Fibroblast of skin of left biceps (primary cell): ENCODE measurements at regions not wholly inside any gene's neighbourhood (a gene's known extent, or its start where the extent isn't known, plus 50 kb on each side); places are given as distances from the start of the nearest gene placed in this dataset.
"Not testable (repeated sequence)": the region's sequence is repeated elsewhere in the genome, so short reads cannot be mapped to it uniquely, and the experiment has no call there.

Experiments used
- DNase-seq, 2 experiments: peaks; one replicate each; pipeline ENCODE4 v3.0.0-alpha.2; 2013; ENCODE audit warnings: low read depth in 2 of 2

- DNase-seq = no peak
These were observed 128.6 kb downstream of the RGPD3 start for GRCh38 chr2:106339609-106340008.

GRCh38 chr2:106339132-106339531 lies 129.1 kb downstream of the RGPD3 start:
- DNase-seq = no peak

- no peak for DNase-seq
These were observed 130.2 kb downstream of the RGPD3 start for GRCh38 chr2:106338043-106338442.

- DNase-seq = no peak
These were observed 131.5 kb downstream of the RGPD3 start for GRCh38 chr2:106336737-106337136.

DNA sequence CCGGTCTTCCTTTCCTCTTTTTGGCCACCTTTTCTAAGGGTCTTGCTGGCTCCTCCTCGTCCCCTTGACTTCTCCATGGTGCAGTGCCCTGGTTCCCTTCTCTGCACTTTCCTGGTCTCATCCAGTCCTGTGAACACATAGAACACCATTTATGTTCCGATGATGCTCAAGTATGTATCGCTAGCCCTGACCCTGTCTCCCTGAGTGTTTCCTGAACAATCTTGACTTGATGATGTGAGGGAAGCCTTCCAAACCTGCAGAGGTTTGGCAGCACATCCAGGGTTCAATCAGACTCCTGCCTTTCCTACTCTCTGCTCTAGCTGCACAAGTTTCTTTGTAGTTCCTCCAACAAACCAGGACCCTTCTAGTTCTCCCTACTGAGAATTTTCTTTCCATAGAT lies 132.1 kb downstream of the RGPD3 start:
- DNase-seq = no peak

DNA sequence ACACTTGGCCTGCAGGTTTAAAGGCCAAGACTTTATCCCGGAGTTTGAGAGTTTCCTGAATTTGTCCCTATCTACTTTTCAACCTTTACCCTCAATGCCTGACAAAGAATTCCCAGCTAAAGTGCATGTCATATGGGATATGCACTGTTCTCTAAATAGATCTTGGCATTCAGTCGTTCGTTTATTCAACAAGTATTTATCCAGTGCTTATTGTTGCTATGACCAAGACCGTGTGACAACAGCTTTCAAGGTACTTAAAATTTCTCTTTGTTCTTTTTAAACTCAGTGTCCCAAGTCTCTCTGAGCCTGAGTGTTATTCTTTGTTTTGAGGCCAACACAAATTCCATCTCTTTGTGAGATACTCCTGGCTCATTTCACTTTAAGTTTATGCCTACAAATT lies 133.4 kb downstream of the RGPD3 start:
- DNase-seq = no peak

DNA sequence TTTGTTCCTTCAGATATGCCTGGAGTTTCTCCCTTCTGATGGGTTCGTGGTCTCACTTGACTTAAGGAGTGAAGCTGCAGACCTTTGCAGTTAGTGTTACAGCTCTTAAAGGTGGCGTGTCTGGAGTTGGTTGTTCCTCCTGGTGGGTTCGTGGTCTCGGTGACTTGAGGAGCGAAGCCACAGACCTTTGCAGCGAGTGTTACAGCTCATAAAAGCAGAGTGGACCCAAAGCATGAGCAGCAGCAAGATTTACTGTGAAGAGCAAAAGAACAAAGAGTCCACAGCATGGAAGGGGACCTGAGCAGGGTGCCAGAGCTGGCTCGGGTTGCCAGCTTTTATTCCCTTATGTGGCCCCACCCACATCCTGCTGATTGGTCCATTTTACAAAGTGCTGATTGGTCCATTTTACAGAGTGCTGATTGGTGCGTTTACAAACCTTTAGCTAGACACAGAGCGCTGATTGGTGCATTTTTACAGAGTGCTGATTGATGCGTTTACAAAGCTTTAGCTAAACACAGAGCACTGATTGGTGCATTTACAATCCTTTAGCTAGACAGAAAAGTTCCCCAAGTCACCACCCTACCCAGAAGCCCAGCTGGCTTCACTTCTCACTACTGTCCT lies 134.8 kb downstream of the RGPD3 start:
- DNase-seq = not testable (repeated sequence)

GRCh38 chr2:106332054-106332453 lies 136.2 kb downstream of the RGPD3 start:
- no peak for DNase-seq

GRCh38 chr2:106330384-106331261 lies 136.5 kb upstream of the UXS1 start:
- DNase-seq = peak; percentile 28 to 34

- DNase-seq = no peak
These were observed 129.4 kb upstream of the UXS1 start for GRCh38 chr2:106323337-106324013.

- no peak for DNase-seq
These were observed 128.2 kb upstream of the UXS1 start for GRCh38 chr2:106322281-106322680.

- DNase-seq = not testable (repeated sequence)
These were observed 126.3 kb upstream of the UXS1 start for GRCh38 chr2:106320439-106320838.

- DNase-seq = no peak
These were observed 122.8 kb upstream of the UXS1 start for GRCh38 chr2:106316915-106317314.

- no peak for DNase-seq
These were observed 120.3 kb upstream of the UXS1 start for GRCh38 chr2:106314444-106314843.

DNA sequence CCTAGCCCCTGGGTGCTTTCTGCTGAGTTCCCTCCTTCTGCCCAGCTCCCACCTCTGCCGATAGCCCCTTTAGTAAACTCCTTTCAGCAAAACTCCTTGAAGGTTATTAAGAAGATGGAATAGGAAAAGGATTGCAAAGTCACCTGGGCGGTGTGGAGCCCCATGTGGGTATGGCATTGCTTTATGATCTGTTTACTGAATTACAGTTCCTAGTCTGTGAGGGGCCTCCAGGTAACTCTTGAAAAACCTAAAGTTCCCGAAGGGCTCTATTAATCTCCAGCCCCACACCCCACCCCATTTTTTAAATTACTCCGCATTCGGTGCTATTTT lies 116.9 kb upstream of the UXS1 start:
- DNase-seq = no peak

GRCh38 chr2:106307860-106308259 lies 113.8 kb upstream of the UXS1 start:
- DNase-seq = no peak

DNA sequence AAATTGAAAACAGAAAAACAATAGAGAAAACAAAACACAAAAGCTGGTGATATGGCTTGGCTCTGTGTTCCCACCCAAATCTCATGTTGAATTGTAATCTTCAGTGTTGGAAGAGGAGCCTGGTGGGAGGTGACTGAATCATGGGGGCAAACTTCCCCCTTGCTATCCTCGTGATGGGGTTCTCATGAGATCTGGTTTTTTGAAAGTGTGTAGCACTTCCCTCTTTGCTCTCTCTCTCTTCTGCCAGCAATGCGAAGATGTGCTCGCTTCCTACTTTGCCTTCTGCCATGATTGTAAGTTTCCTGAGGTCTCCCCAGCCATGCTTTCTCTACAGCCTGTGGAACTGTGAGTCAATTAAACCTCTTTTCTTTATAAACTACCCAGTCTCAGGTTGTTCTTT lies 112.3 kb upstream of the UXS1 start:
- DNase-seq = no peak

DNA sequence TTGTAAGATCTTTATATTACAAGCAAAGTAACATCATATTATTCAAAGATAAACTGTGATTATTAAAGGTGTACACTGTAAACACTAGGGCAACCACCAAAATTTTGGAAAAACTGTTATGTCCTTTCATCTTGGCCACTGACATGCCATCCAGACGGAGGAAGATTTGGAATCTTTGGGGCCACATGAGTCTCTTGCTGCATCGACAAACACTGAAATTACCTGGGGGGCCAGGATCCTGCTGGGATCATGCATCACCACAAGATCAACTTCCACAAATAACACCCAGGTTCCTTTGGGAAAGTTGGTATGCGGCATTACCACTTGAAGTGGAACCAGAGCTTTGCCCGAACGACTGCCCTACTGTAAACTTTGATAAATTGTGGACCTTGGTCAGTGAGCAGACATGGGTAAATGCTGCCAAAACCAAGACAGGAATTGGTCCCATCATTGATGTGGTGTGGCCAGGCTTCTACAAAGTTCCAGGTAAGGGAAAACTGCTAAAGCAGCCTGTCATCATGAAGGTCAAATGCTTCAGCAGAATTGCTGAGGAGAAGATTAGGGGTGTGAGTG lies 110.6 kb upstream of the UXS1 start:
- no peak for DNase-seq

- no peak for DNase-seq
These were observed 105.6 kb upstream of the UXS1 start for GRCh38 chr2:106299696-106300095.

- DNase-seq = peak; percentile 13 to 18
These were observed 102.2 kb upstream of the UXS1 start for GRCh38 chr2:106296182-106296815.

DNA sequence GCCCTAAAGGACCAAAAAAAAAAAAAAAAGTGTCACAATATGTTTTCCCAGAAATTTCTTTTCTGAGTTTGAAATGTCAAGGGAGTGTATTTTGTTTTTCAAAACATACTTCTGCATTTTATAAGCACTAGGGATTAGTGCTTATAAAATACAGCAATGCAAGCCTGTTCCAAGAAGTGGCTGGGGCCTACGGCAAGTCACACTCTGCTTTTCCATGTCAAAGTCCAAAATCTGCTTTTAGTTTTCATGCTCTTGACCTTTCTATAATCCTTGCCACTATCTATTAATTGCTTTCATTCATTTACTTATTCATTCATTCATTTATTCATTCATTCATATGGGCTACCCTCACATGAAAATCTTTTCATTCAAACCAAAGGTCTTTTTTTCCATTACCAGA lies 100.1 kb upstream of the UXS1 start:
- no peak for DNase-seq

DNA sequence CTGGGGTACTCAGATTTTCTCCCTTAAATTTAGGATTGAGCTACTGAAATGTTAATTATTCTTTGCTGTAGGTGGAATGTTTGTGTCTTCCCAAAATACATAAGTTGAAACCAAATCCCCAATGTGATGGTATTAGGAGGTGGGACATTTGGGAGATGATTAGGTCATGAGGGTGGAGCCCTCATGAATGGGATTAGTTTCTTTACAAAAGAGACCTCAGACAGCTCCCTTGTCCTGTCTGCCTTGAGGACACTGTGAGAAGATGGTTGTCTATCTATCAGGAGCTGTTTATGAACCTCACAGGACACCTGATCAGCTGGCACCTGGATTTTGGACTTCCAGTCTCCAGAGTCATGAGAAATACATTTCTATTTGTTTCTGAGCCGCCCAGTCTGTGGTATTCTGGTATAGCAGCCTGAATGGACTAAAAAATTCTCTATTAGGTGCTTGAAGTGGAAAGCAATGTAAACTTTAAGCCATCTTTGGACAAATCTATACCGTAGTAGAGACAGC lies 99.2 kb upstream of the UXS1 start:
- DNase-seq = no peak
